T-helper 9 cell (primary cell): ENCODE measurements at regions not wholly inside any gene's neighbourhood (a gene's known extent, or its start where the extent isn't known, plus 50 kb on each side); places are given as distances from the start of the nearest gene placed in this dataset.

ENCODE experiments used
- DNase-seq: peaks from one replicate; pipeline ENCODE4 v3.0.0-alpha.2; 2020

- DNase-seq: no peak
These were observed 212.3 kb upstream of the SYNDIG1 start for GRCh38 chr20:24257171-24257570.

GRCh38 chr20:24256307-24256706, 213.1 kb upstream of the SYNDIG1 start:
- no peak for DNase-seq

DNA sequence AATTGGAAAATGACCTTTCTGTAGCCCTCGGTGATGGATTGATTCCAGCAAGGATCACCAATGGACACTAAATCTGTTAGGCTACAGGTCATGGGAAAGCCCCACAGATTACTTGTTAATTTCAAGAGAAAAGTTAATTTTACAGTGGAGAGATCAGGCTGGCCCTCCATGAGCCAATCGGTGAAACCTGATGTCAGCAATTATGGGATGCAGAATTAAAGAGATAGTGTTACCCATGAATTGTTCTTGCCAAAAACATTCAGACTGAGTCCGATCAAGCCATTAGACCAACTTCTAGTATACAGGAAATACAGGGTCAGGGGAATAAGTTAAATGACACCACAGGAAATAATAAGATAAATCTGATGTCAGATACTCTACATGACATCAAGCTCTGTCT, 214.9 kb upstream of the SYNDIG1 start:
- no peak for DNase-seq

DNA sequence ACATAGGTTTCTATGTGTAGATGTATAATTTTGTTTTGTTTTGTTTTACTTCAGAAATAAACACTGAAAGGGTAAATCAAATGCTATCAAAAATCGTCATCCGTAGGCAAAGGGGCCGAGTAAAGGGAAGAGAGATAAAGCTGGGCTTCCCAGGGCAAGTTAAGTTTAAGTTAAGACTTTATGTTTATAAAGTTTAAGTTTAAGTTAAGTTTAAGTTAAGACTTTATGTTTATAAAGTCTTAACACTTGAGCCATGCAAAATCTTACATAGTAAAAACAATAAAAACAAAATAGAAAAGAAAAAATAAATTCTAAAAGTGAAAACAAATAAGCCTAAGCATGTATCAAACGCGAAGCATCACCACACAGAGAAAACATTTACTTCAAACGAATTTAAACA, 216.1 kb upstream of the SYNDIG1 start:
- DNase-seq: no peak

DNA sequence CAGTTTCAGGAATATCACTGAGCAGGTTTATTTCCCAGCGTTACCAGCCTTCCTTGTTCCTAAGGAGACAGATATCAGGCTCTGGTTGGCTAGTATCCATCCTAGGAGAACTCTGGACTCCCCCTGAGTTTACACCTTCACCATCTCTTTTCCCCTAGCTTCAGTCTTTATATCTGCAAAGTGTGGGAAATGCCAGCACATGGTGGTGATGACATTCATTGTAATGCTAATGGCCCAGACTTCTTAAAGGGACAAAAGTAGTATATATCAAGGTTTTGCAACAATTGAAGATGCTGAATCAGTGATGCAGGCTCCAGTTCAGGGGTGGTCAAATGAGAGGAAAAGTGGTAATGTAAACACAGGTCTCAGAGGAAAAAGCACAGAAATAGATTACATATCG, 224.3 kb upstream of the SYNDIG1 start:
- DNase-seq: no peak

GRCh38 chr20:24242763-24243162, 226.7 kb upstream of the SYNDIG1 start:
- DNase-seq: no peak

GRCh38 chr20:24241466-24241865, 228.0 kb upstream of the SYNDIG1 start:
- no peak for DNase-seq

- DNase-seq: no peak
These were observed 232.5 kb upstream of the SYNDIG1 start for GRCh38 chr20:24236963-24237362.

DNA sequence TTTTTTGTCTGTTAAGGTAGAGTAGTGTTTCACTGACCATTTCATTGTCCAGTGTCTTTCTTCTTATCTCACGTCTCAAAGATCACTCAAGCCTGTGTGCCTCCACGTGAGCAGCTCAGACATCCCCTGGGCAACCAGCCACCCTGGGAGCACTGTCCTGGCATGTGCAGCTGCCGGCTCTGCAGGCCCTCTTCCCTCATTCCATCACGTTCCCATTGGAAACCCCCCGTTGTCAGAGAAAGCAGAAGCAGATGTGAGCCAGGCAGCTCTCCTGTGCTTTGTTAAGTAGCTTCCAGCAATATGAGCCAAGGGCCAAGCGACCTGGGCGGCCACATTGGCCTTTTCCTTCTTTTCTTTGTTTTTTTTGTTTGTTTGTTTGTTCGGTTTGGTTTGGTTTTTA, 233.2 kb upstream of the SYNDIG1 start:
- DNase-seq: no peak

DNA sequence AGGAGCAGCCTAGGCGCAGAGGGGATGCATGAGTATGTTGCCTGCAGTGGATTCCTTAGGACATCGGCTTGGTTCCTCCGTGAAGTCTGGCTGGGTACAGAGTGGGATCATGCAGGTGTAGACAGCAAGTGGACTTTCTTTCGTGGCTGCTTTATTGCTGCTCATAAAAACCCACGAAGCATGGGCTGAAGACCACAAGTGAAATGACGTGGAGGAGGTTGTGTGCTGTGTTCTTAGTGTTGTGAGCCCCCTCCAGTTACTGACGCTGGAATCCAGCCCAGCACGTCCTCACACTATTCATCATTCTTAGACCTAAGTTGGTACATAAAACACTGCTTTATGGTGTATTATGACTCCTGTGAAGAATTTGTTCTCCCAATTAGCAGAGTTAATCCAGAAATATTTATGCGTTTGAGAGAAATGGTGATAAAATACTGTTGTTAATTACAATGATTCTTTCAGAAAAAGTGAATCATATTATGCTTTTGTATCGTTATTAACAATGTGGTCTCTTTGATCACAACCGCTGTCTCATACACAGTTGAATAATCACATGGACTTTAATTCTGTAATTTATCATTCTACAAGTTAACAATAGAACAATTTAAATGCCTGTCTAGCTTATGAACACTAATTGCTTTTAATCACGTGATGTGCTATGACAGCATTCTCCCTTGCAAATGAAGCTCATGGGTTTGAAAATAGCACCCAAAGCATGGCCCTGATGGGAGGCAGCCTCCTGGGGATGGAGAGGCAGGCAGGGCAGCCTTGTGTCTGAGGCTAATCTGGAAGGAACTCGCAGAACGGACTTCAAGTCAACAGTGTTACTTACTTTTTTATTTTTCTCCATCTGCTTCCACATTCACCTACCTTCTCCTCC, 233.9 kb upstream of the SYNDIG1 start:
- DNase-seq: no peak

DNA sequence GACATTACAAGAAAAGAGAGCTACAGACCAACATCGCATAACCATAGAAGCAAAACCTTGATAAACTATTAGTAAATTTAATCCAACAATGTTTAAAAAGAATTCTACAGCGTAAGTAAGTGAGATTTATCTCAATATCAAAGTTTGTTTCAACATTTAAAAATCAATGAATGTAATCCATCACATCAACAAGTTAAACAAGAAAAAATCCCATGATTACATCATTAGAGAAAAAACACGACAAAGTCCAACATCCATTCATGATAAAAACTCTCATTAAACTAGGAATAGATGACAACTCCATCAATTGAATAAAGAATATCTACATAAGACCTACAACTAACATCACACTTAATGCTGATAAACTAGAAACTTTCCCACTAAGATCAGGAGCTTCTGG, 239.0 kb upstream of the GGTLC1 start:
- no peak for DNase-seq

DNA sequence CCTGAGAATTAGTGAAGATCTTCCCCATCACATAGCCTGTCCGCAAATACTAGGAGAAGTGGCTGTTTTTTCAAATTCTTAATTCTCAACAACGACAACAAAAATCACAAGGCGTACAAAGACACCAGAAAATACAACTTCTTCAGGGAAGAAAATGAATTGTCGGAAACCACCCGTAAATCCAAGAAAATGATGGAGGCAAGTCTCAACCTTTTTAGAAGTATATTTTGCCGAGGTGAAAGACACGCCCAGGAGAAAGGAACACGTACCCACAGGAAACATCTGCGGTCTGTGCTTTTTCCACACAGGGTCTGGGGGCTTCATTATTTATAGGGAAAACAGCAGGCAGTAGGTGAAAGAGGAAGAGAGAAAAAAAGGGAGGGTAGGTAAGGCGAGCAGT, 223.9 kb upstream of the GGTLC1 start:
- no peak for DNase-seq

- no peak for DNase-seq
These were observed 223.4 kb upstream of the GGTLC1 start for GRCh38 chr20:24211972-24212371.

GRCh38 chr20:24210356-24210755, 221.8 kb upstream of the GGTLC1 start:
- DNase-seq: no peak

- DNase-seq: no peak
These were observed 220.1 kb upstream of the GGTLC1 start for GRCh38 chr20:24208652-24209051.

- DNase-seq: no peak
These were observed 219.3 kb upstream of the GGTLC1 start for GRCh38 chr20:24207803-24208300.

GRCh38 chr20:24206995-24207394, 218.4 kb upstream of the GGTLC1 start:
- no peak for DNase-seq

- no peak for DNase-seq
These were observed 215.1 kb upstream of the GGTLC1 start for GRCh38 chr20:24203526-24204183.

GRCh38 chr20:24199501-24199900, 210.9 kb upstream of the GGTLC1 start:
- no peak for DNase-seq

DNA sequence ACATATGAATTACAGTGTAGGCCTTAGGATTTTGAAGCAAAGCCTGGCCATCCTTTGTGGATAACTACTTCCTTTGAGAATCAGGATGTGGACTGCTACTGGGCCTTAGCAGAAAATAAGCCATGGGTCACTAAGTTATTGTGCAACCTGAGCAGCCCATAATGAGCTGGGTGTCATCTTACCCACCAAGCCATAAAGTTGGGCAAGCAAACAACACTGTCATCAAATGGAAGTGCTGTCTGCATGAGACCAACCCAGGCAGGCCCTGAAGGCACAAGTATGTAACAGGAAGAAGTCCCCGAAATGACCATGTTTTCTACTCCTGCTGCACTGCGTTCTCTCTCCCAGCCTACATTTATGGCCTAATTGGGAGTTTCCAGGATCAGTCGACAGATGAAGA, 205.6 kb upstream of the GGTLC1 start:
- no peak for DNase-seq

GRCh38 chr20:24190905-24191304, 202.3 kb upstream of the GGTLC1 start:
- no peak for DNase-seq

- DNase-seq: no peak
These were observed 197.2 kb upstream of the GGTLC1 start for GRCh38 chr20:24185791-24186190.

- DNase-seq: no peak
These were observed 192.6 kb upstream of the GGTLC1 start for GRCh38 chr20:24181151-24181550.

DNA sequence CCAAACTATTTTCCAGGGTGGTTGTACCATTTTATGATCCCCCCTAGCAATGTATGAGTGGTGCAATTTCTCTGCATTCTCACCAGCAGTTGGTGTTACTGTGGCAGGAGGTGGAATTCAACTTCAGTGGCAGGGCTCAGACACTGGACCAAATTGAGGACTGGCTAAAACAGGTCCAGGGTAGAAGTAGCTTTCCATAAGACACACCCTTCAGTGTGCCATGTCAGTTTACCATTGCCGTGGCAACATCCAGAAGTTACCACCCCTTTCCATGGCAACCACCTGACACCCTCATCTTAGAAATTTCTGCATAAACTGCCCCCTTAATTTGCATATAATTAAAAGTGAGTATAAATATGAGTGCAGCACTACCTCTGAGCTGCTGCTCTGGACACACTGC, 180.7 kb upstream of the GGTLC1 start:
- no peak for DNase-seq
